GM12878 (cell line): ENCODE measurements at regions not wholly inside any gene's neighbourhood (a gene's known extent, or its start where the extent isn't known, plus 50 kb on each side); places are given as distances from the start of the nearest gene placed in this dataset.

Experiments
- ATAC-seq: fragments of 200-7000 bp; cut with Tn5 transposase; 3 replicates; pipeline ENCODE4 v1.9.1; 2020; ENCODE audit warnings: mild to moderate bottlenecking, moderate library complexity
- BruUV-seq: library from RNA; stranded (reverse); fragments of 400-500 nt; replicated peaks from 2 replicates; lab custom pipeline; 2021; lab: Mats Ljungman, UMichigan
- CTCF ChIA-PET: fragments of 300-600 bp; sonication (Branson Sonifier 250); formaldehyde crosslinking; extraction: SDS; loops from one replicate; lab custom pipeline; 2021; ENCODE audit warnings: inconsistent platforms; lab: Yijun Ruan, JAX
- POLR2A ChIA-PET: fragments of 350-600 bp; formaldehyde crosslinking; extraction: SDS; loops from one replicate; lab custom pipeline; 2021; ENCODE audit warnings: inconsistent platforms; lab: Charles Lee
- RAD21 ChIA-PET: fragments of 300-600 bp; sonication (Branson Sonifier 250); formaldehyde crosslinking; loops from one replicate; lab custom pipeline; 2023; ENCODE audit warnings: antibody characterized with exemption; ENCODE audit not compliant: unreplicated experiment; lab: Charles Lee
- SMC1A ChIA-PET: fragments of 300-600 bp; sonication (Branson Sonifier 250); formaldehyde crosslinking; loops from one replicate; lab custom pipeline; 2023; ENCODE audit not compliant: unreplicated experiment, uncharacterized antibody; lab: Charles Lee
- DNase-seq: peaks from one replicate; pipeline ENCODE4 v3.0.0-alpha.2; 2011; ENCODE audit warnings: low read depth, low spot score
- FAIRE-seq: peaks from 3 replicates; lab custom pipeline; 2011; peaks lifted over from hg19 to GRCh38; lab: Jason Lieb, UNC
- H2AFZ ChIP-seq: 2 replicates; pipeline ENCODE4 v1.6.0; 2011; ENCODE audit warnings: low read depth, low read length, control low read depth; ENCODE audit not compliant: control insufficient read depth
- H3K27ac ChIP-seq: 2 replicates; pipeline ENCODE4 v1.5.1; 2011; ENCODE audit warnings: control low read depth; ENCODE audit not compliant: control insufficient read depth, insufficient read depth
- H3K27me3 ChIP-seq, 2 experiments: replicated peaks in 1 of 2; 2 replicates each; pipeline versions ENCODE4 v1.6.0 to v1.6.1; 2011; ENCODE audit warnings: low read length in 1 of 2; ENCODE audit not compliant: control insufficient read depth in 2 of 2, insufficient read depth in 2 of 2
- H3K36me3 ChIP-seq, 2 experiments: 2 replicates each; pipeline ENCODE4 v1.5.1; 2011; ENCODE audit warnings: low read length in 1 of 2; ENCODE audit not compliant: control insufficient read depth in 2 of 2, insufficient read depth in 2 of 2
- H3K4me1 ChIP-seq: 2 replicates; pipeline ENCODE4 v1.6.1; 2011; ENCODE audit warnings: mild to moderate bottlenecking, low read length, moderate library complexity, mixed read lengths; ENCODE audit not compliant: control insufficient read depth, insufficient read depth
- H3K4me2 ChIP-seq: 2 replicates; pipeline ENCODE4 v1.6.0; 2011; ENCODE audit warnings: control low read depth; ENCODE audit not compliant: control insufficient read depth, insufficient read depth
- H3K4me3 ChIP-seq: fragments of 200-600 bp; sonication (generic); 2 replicates; pipeline ENCODE4 v1.5.1; 2016
- H3K79me2 ChIP-seq: 2 replicates; pipeline ENCODE4 v1.6.0; 2011; ENCODE audit warnings: low read length; ENCODE audit not compliant: control insufficient read depth, insufficient read depth
- H3K9ac ChIP-seq: 2 replicates; pipeline ENCODE4 v1.8.0; 2011; ENCODE audit warnings: low read length, control low read depth, mixed read lengths; ENCODE audit not compliant: control insufficient read depth, insufficient read depth
- H3K9me3 ChIP-seq: replicated peaks from 3 replicates; pipeline ENCODE4 v1.5.1; 2011; ENCODE audit warnings: mild to moderate bottlenecking, low read length; ENCODE audit not compliant: control insufficient read depth, insufficient read depth
- H4K20me1 ChIP-seq: 2 replicates; pipeline ENCODE4 v1.6.0; 2011; ENCODE audit not compliant: control insufficient read depth, insufficient read depth
- ATF7 ChIP-seq: fragments of 450-650 bp; IDR thresholded peaks from 2 replicates; pipeline ENCODE4 v1.6.1; 2016; ENCODE audit warnings: low read depth, mild to moderate bottlenecking
- DPF2 ChIP-seq: fragments of 450-650 bp; IDR thresholded peaks from 2 replicates; pipeline ENCODE4 v1.6.1; 2017; ENCODE audit warnings: mild to moderate bottlenecking
- ESRRA ChIP-seq: IDR thresholded peaks from 2 replicates; pipeline ENCODE4 v1.6.1; 2012; ENCODE audit warnings: mild to moderate bottlenecking, low read length, improper control_type of control experiment
- KDM1A ChIP-seq: fragments of 200-600 bp; sonication (generic); IDR thresholded peaks from 2 replicates; pipeline ENCODE4 v1.6.1; 2016; ENCODE audit warnings: borderline replicate concordance
- PRDM15 ChIP-seq: fragments of 450-650 bp; formaldehyde crosslinking; IDR thresholded peaks from 2 replicates; pipeline ENCODE4 v1.4.0; 2020; ENCODE audit warnings: mild to moderate bottlenecking, moderate library complexity
- SKIL ChIP-seq: fragments of 450-650 bp; IDR thresholded peaks from 2 replicates; pipeline ENCODE4 v1.6.1; 2017; ENCODE audit warnings: mild to moderate bottlenecking, low read depth, inconsistent platforms; ENCODE audit not compliant: poor library complexity, severe bottlenecking
- SRF ChIP-seq, 2 experiments: IDR thresholded peaks; 2 replicates each; pipeline ENCODE4 v1.6.1; 2011; ENCODE audit warnings: low read depth in 2 of 2, low read length in 2 of 2, mild to moderate bottlenecking in 1 of 2, moderate library complexity in 1 of 2
- USF1 ChIP-seq: IDR thresholded peaks from 2 replicates; pipeline ENCODE4 v1.6.1; 2011; ENCODE audit warnings: borderline replicate concordance, low read depth, mild to moderate bottlenecking, moderate library complexity, mixed read lengths, low read length; ENCODE audit not compliant: insufficient read depth; ENCODE audit errors: extremely low read length
- ZBTB11 ChIP-seq: fragments of 450-650 bp; formaldehyde crosslinking; IDR thresholded peaks from 2 replicates; pipeline ENCODE4 v1.5.0; 2022; ENCODE audit warnings: mild to moderate bottlenecking, missing genetic modification characterization
- WGBS: methylation state at CpG from one replicate; pipeline ENCODE4 v1.1.6; 2016; ENCODE audit warnings: low lambda C conversion rate; ENCODE audit not compliant: insufficient replicate concordance, insufficient coverage; ENCODE audit errors: missing lambda C conversion rate; 5-methylcytosine and 5-hydroxymethylcytosine counted together
- in situ Hi-C: fragments of 300-500 bp; cut with MboI; formaldehyde crosslinking; loops from 9 replicates; pipeline ENCODE4 v1.14.3; 2018; ENCODE audit warnings: mixed read lengths
- intact Hi-C: fragments of 100-400 bp; cut with micrococcal nuclease; formaldehyde crosslinking; loops from one replicate; pipeline ENCODE4 v1.14.2; 2022; ENCODE audit not compliant: unreplicated experiment

GRCh38 chr16:8167436-8167835 lies 422.9 kb downstream of the TMEM114 start (continued):
- TF ChIP-seq SKIL (no peak), SRF (IDR thresholded peaks at IDR 0.05; ENCODE audit: low read depth in 2 of 2, low read length in 2 of 2) (no peak)

GRCh38 chr16:8158051-8158450 lies 432.3 kb downstream of the TMEM114 start:
- intact Hi-C loops (no loop called here), in situ Hi-C loops (loop anchor here (25.0 kb wide), 2 partner anchors 1146 to 1496 kb away; no protein-coding TSS in a partner anchor)
- FAIRE-seq (no peak), DNase-seq (no peak), ATAC-seq (no peak)
- Histone ChIP-seq H3K36me3 (no peaks in the 10 kb centered on the region), H3K9me3 (no peaks in the 10 kb centered on the region), H3K4me3 (no peak overlapping the region), H3K9ac (no peak overlapping the region), H3K27me3 (no peaks in the 10 kb centered on the region), H3K4me1 (no peaks in the 10 kb centered on the region), H2AFZ (no peak overlapping the region), H3K79me2 (no peaks in the 10 kb centered on the region), H4K20me1 (no peaks in the 10 kb centered on the region), H3K27ac (no peak overlapping the region), H3K4me2 (no peak overlapping the region)
- ChIA-PET RAD21 (no interaction called here), SMC1A (no interaction called here), POLR2A (no interaction called here), CTCF (no interaction called here)
- BruUV-seq, result no TSS peak
- 34% methylated on average over 5 of the region's 5 CpGs for whole genome bisulfite sequencing
- TF ChIP-seq ATF7 (no peak), KDM1A (no peak), ESRRA (no peak), PRDM15 (CRISPR knock-in tag) (no peak), USF1 (no peak), DPF2 (no peak), ZBTB11 (CRISPR knock-in tag) (no peak)
